SK-N-SH treated with all-trans-retinoic acid at 6 μM for 48 hours (cell line): ENCODE measurements at regions not wholly inside any gene's neighbourhood (a gene's known extent, or its start where the extent isn't known, plus 50 kb on each side); places are given as distances from the start of the nearest gene placed in this dataset.
"Not testable (repeated sequence)": the region's sequence is repeated elsewhere in the genome, so short reads cannot be mapped to it uniquely, and the experiment has no call there.

ENCODE experiments used
- ARNTL ChIP-seq: fragments of 450-650 bp; formaldehyde crosslinking; IDR thresholded peaks from 2 replicates; pipeline ENCODE4 v1.5.0; 2020; ENCODE audit warnings: low read depth, mild to moderate bottlenecking, moderate library complexity, borderline replicate concordance
- CREB5 ChIP-seq: fragments of 250-450 bp; sonication (Bioruptor Pico); IDR thresholded peaks from 2 replicates; pipeline ENCODE4 v1.5.1; 2020; ENCODE audit warnings: low read depth, mild to moderate bottlenecking, moderate library complexity
- CSRNP3 ChIP-seq: fragments of 250-450 bp; sonication (Bioruptor Pico); IDR thresholded peaks from 2 replicates; pipeline ENCODE4 v1.5.1; 2021; ENCODE audit warnings: mild to moderate bottlenecking, moderate library complexity
- OSR1 ChIP-seq: fragments of 250-450 bp; sonication (Bioruptor Pico); IDR thresholded peaks from 2 replicates; pipeline ENCODE4 v1.8.0; 2022; ENCODE audit warnings: moderate library complexity, mild to moderate bottlenecking, inconsistent platforms
- PATZ1 ChIP-seq: fragments of 250-450 bp; sonication (Bioruptor Pico); IDR thresholded peaks from 2 replicates; pipeline ENCODE4 v1.8.0; 2020; ENCODE audit warnings: mild to moderate bottlenecking, moderate library complexity, borderline replicate concordance
- POU6F1 ChIP-seq: fragments of 250-450 bp; sonication (Bioruptor Pico); IDR thresholded peaks from 2 replicates; pipeline ENCODE4 v1.8.0; 2021; ENCODE audit warnings: low read depth, mild to moderate bottlenecking, moderate library complexity, borderline replicate concordance
- RARB ChIP-seq: fragments of 250-450 bp; sonication (Bioruptor Pico); IDR thresholded peaks from 2 replicates; pipeline ENCODE4 v1.8.0; 2021; ENCODE audit warnings: mild to moderate bottlenecking, moderate library complexity
- TOX ChIP-seq: fragments of 250-450 bp; sonication (Bioruptor Pico); IDR thresholded peaks from 2 replicates; pipeline ENCODE4 v1.8.0; 2021; ENCODE audit warnings: mild to moderate bottlenecking, moderate library complexity, borderline replicate concordance
- ZC3H10 ChIP-seq: fragments of 250-450 bp; sonication (Bioruptor Pico); IDR thresholded peaks from 2 replicates; pipeline ENCODE4 v1.5.1; 2021; ENCODE audit warnings: mild to moderate bottlenecking, moderate library complexity
- ZFP3 ChIP-seq: fragments of 250-450 bp; sonication (Bioruptor Pico); IDR thresholded peaks from 2 replicates; pipeline ENCODE4 v1.5.0; 2020; ENCODE audit warnings: mild to moderate bottlenecking, moderate library complexity
- ZNF565 ChIP-seq: fragments of 450-650 bp; formaldehyde crosslinking; conservative IDR thresholded peaks from 2 replicates; pipeline ENCODE4 v1.5.0; 2020; ENCODE audit warnings: low read depth, mild to moderate bottlenecking, moderate library complexity
- ZNF70 ChIP-seq: fragments of 450-650 bp; formaldehyde crosslinking; IDR thresholded peaks from 2 replicates; pipeline ENCODE4 v1.5.0; 2020; ENCODE audit warnings: mild to moderate bottlenecking, moderate library complexity

- TF ChIP-seq CREB5 (CRISPR knock-in tag); ZFP3 (CRISPR knock-in tag); ARNTL (CRISPR knock-in tag); ZNF565 (CRISPR knock-in tag); ZC3H10 (CRISPR knock-in tag); CSRNP3 (CRISPR knock-in tag); RARB (CRISPR knock-in tag); TOX; PATZ1 (CRISPR knock-in tag); ZNF70; POU6F1; OSR1: not testable (repeated sequence)
Observed at GRCh38 chr20:41727681-41728080, 109.5 kb upstream of the CHD6 start.
